HG02973 (cell line): ENCODE measurements at regions not wholly inside any gene's neighbourhood (a gene's known extent, or its start where the extent isn't known, plus 50 kb on each side); places are given as distances from the start of the nearest gene placed in this dataset.

Experiments used
- ATAC-seq: cut with Tn5 transposase; IDR thresholded peaks from one replicate; pipeline ENCODE4 v1.9.1; 2021; ENCODE audit warnings: moderate library complexity; ENCODE audit not compliant: unreplicated experiment

DNA sequence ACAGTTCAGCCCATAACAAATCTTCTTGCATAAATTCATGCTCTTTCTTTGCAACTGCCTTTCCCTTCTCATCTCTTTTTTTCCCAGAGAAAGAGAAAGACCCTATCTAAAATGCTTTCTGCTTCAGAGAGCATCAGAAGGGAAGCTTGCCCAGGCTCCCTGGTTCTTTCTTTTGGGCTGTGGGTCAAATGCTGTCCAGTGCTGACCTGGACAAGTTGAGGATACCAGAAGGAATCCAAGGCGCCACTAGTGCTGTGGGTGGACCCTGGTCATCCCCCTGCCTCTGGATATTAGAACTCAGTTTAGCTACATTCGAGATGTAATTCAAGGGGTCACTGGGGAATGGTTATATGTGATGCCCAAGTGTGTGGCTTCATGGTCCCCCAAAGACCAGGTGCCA is 411.6 kb downstream of the RPS24 start:
- no peak for ATAC-seq

- ATAC-seq, result no peak
These were observed 414.8 kb downstream of the RPS24 start for GRCh38 chr10:78448470-78448869.

- no peak for ATAC-seq
These were observed 415.3 kb downstream of the RPS24 start for GRCh38 chr10:78448994-78449418.

DNA sequence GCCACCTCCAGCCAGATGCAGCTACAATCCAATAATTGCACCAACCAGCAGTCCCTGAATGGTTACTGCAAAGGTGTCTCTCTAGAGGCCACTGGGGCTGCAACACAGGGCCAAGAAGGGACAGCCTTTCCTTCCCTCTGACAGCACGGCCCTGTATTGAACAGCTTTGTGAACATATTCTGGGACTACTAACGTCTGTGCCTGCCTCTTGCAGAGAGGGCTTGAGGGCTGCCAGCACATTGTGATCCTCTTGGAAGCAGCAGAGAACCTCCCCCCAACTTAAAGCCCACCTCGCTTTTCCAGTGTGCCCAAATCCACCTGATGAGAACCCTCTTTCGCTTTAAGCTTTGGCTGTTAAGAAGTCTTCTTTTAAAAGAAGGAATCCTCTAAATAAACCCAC is 415.9 kb downstream of the RPS24 start:
- ATAC-seq, result no peak

- no peak for ATAC-seq
These were observed 416.6 kb downstream of the RPS24 start for GRCh38 chr10:78450239-78450638.

- no peak for ATAC-seq
These were observed 417.3 kb downstream of the RPS24 start for GRCh38 chr10:78450807-78451485.

DNA sequence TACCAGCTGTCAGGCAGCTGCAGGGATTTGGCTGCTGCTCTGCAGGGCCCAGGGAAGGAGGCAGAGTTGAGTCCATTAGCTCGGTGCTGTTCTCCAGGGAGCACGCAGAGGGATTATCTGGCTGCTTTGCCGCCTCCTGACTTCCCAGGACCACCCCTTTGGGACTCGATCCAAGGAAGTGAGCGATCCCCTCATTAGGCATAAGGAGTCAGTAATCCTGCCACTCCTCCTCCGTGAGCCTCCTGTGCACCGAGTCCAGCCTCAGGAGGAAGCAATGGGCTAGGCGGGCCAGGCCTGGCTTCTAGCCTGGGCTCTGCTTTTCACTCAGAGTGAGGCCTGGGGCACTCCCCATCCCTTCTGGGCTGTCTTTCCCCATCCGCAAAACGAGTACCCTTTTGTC is 417.9 kb downstream of the RPS24 start:
- no peak for ATAC-seq

DNA sequence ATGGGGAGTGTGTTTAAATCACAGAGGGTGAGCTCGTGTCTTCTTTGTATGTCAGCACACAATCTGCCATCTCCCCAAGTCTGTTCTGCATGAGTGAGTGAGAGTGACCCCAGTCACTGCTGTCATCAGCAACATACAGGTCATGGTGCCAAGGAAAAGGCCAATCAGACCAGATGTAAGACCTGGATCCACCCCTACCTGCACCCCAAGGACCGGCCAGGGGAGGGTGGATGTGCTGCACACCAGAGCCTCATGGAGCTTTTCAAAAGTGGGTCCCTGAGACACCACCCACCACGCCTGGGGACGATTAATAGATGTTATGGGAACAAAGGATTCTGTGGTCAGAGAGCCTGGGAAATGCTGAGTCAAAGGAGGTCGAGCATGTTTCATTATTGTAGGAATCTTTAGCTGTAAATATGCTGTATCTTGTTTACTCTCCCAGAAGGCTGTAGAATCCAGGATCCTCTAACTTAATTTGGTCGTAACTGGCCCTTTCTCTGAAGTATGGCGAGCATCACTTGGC is 420.5 kb downstream of the RPS24 start:
- ATAC-seq, result no peak

DNA sequence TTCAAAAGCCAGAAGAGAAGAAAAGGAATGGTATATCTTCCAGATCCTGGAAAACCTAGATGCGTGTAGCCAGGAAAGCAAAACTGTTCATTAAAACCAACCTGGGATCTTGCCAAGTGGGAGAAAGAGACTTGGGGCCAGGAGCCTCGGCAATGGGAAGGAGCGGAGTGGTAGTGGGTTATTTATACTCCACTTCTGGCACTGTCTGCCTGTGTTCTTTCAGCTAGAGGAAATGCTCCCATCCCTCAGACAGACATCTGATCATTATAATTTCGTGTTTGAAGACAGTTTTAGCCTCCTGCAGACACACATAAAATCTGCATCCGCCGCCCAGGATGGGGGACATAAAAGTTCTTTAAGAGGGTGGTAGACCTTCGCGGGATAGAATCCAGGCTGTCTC is 421.6 kb downstream of the RPS24 start:
- no peak for ATAC-seq

- no peak for ATAC-seq
These were observed 422.1 kb downstream of the RPS24 start for GRCh38 chr10:78455811-78456210.

DNA sequence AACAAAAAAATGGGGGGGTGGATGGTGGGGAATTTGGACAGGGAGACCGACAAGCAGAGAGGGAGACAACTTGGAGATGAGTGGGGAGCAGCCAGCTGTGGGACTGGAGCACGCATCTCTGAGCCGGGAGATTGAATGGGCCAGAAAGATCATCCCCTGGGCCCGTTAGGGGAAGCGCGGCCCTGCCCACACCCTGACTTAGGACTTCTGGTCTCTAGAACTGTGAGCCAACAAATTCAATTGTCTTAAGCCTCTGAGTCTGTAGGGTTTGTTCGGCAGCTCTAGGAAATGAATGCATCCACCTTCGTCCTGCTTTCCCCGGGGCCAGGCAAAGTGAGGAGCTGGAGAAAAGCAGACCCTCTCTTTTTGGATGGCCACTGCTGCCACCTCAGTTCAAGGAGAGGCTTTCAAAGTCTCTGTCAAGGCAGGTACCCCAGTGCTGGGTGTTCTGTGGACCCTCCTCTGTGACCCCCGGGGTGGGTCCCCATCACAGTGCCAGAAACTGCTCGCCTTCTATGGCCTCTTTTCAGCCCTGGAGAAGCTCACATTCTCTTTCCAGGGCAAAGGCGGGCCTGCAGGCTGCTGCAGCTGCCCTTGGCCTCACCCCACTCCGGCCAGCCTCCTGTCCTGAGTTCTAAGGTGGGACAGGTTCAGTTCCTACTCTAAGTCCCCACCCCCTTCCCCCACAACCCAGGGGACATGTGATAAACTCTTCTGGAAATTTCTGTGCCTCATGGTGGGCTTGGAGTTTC is 423.2 kb downstream of the RPS24 start:
- no peak for ATAC-seq

DNA sequence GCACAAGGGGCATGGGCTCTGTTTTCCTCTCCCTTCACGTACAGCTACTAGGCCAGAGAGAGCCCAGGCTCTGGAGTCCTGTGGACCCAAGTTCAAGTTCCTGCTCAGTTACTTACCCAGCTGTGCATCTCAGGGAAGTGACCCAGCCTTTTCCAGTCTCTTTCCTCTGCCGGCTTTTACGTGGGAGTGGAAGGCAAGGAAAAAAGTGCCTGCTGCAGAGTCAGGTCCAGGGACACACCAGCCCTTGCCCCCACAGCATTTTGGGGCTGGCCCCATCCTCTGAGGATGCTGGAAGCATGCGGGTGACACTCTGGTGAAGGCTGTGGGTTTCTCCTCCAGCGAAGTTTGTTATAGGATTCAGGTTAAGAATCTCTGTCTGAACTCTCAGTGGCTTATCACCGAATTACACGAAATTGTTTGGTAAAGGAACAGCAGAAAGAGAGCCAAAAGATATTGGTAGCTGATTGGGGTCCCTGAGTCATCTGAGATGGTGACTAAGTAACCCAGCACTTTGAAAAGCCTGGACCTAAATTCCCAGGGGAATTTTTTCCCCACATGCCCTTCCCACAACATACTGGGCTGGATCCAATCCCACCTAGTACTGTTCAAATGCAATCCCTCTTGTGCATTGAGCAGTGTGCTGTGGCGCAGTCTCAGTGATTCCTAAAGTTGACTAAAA is 424.3 kb downstream of the RPS24 start:
- ATAC-seq, result no peak

- no peak for ATAC-seq
These were observed 425.4 kb downstream of the RPS24 start for GRCh38 chr10:78458983-78459638.

DNA sequence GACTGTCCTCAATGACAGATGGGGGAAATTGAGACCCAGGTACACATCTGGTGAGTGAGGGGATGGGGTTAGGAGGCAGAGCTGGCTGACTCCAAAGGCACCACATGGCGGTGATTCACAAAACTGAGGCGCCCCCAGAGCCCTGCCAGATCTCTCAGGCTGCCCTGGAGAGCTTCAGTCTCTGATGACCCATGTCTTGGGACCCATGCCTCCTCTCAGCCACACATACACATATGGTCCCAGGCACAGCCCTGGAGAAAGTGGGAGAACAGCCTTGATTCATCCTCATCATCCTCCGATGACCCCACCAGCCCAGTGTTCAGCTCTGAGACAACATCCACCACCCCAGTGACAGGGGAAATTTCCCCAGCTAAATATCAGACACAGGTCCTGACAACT is 426.0 kb downstream of the RPS24 start:
- no peak for ATAC-seq

DNA sequence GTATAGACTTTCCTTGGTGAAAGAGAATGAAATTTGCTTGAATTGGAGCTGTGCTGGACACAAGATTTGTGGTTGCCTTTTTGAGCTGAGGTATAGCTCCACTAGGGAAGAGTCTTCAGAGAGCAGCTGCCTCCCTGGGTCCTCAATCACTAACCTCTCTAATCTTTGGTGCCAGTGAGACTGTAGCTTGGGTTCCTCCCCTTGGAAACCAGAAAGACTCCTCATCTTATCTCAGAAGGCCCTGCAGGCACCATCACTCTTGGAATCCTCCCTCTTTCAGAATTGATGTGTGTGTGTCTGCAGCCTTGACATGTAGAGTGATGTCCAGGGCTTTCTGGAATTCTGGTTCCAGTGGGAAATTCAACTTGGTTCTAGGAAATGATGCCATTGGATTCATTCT is 426.5 kb downstream of the RPS24 start:
- no peak for ATAC-seq

- ATAC-seq, result no peak
These were observed 427.7 kb downstream of the RPS24 start for GRCh38 chr10:78461333-78461732.

- no peak for ATAC-seq
These were observed 428.5 kb downstream of the RPS24 start for GRCh38 chr10:78462176-78462575.

DNA sequence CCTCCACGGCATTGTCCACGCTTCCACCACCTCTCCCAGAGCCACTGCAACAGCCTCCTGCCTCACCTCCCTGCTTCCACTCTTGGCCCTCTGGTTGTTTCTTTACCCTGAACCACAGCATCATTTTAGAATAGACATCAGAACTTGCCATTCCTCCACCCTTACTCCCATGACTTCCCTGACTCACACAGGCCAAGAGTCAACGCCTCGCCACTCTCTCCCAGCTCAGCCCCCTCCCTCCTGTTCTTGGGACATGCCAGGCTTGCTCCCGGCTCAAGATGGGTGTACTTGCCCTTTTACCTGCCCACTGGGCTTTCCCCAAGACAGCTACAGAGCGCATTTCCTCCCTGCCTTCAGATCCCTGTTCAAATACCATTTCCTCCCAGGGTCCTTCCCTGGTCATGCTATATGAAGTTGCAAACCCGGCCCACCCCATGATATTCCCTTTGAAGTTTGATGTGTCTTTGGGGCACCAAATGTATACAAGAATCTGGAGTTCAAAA is 429.1 kb downstream of the RPS24 start:
- ATAC-seq, result no peak

DNA sequence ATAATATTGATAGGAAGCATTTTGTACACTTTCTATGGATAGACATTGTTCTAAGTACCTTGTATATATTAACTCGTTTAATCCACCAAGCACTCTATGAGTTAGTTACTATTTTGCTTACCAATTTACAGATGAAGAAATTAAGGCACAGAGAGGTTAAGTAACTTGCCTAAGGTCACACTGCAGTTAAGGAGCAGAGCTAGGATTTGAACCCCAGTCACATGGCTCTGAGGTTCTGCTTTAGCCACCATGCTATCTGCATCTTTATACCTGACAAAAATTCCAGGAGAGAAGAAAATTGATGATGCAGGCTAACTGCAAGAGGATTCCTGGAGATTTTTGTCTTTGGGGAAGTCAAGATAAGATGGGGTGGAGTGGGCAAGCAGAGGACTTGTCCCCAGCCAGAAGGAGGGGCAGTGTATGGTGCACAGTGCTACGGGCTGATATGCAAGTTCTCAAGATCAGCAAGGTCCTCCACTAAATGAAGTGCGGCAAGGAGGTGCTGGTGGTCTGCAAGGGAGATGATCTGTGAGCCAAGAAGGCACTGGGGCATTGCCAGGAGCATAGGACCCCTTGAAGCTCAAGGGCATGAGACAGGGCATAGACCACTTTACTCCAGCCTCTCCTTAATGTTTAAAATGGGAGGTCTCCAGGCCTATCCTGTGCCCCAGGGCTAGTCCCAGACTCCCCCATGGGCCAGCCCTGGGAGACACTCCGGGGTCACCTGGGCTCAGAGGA is 430.6 kb downstream of the RPS24 start:
- no peak for ATAC-seq

GRCh38 chr10:78464856-78465267 is 431.2 kb downstream of the RPS24 start:
- ATAC-seq, result no peak
